Endothelial cell of umbilical vein (primary cell): ENCODE measurements at regions not wholly inside any gene's neighbourhood (a gene's known extent, or its start where the extent isn't known, plus 50 kb on each side); places are given as distances from the start of the nearest gene placed in this dataset.

Experiments
- BruUV-seq: library from RNA; stranded (reverse); fragments of 400-500 nt; replicated peaks from 2 replicates; lab custom pipeline; 2021; lab: Mats Ljungman, UMichigan
- CTCF ChIA-PET: fragments of 300-600, 350-600 bp; sonication (Branson Sonifier 250); formaldehyde crosslinking; loops from one replicate; lab custom pipeline; 2021; ENCODE audit warnings: antibody characterized with exemption, inconsistent platforms; lab: Charles Lee
- POLR2A ChIA-PET: fragments of 300-600, 350-600 bp; sonication (Branson Sonifier 250); formaldehyde crosslinking; loops from one replicate; lab custom pipeline; 2021; ENCODE audit warnings: antibody characterized with exemption, inconsistent platforms; lab: Charles Lee
- DNase-seq: peaks from one replicate; pipeline ENCODE4 v3.0.0-alpha.2; 2011; ENCODE audit warnings: low read depth, low spot score
- FAIRE-seq: peaks from 2 replicates; lab custom pipeline; 2011; peaks lifted over from hg19 to GRCh38; lab: Jason Lieb, UNC
- H2AFZ ChIP-seq: 2 replicates; pipeline ENCODE4 v1.6.0; 2012; ENCODE audit warnings: low read depth, low read length, control low read depth, inconsistent platforms
- H3K27ac ChIP-seq: 2 replicates; pipeline ENCODE4 v1.5.1; 2011; ENCODE audit warnings: low read depth, mild to moderate bottlenecking, control low read depth, low read length, moderate library complexity; ENCODE audit not compliant: insufficient read depth
- H3K27me3 ChIP-seq, 2 experiments: 2 replicates each; pipeline versions ENCODE4 v1.6.0 to v1.6.1; 2011; ENCODE audit warnings: low read length in 2 of 2, mixed read lengths in 1 of 2; ENCODE audit not compliant: control insufficient read depth in 2 of 2, insufficient read depth in 2 of 2
- H3K36me3 ChIP-seq, 2 experiments: 2 replicates in 1 of 2; 3 replicates in 1 of 2; pipeline ENCODE4 v1.5.1; 2011; ENCODE audit warnings: low read length in 2 of 2, mild to moderate bottlenecking in 1 of 2, moderate library complexity in 1 of 2; ENCODE audit not compliant: control insufficient read depth in 2 of 2, insufficient read depth in 2 of 2; ENCODE audit errors: extremely low read depth in 1 of 2
- H3K4me1 ChIP-seq: 3 replicates; pipeline ENCODE4 v1.5.1; 2011; ENCODE audit warnings: mild to moderate bottlenecking, low read length; ENCODE audit not compliant: control insufficient read depth, insufficient read depth; ENCODE audit errors: extremely low read depth
- H3K4me2 ChIP-seq: 2 replicates; pipeline ENCODE4 v1.6.1; 2011; ENCODE audit warnings: low read length, control low read depth, mixed read lengths; ENCODE audit not compliant: insufficient read depth
- H3K4me3 ChIP-seq, 3 experiments: fragments of 200-600 bp in 1 of 3; sonication (generic), shearing (Covaris generic) in 1 of 3; replicated peaks in 1 of 3; 2 replicates each; pipeline ENCODE4 v1.5.1; 2011 to 2016; ENCODE audit warnings: control low read depth in 3 of 3, low read length in 3 of 3, mild to moderate bottlenecking in 2 of 3, inconsistent platforms in 1 of 3, low read depth in 1 of 3, moderate library complexity in 1 of 3; ENCODE audit not compliant: insufficient read depth in 1 of 3
- H3K79me2 ChIP-seq: 2 replicates; pipeline ENCODE4 v1.6.0; 2012; ENCODE audit warnings: low read length, inconsistent platforms; ENCODE audit not compliant: control insufficient read depth, insufficient read depth
- H3K9ac ChIP-seq: replicated peaks from 2 replicates; pipeline ENCODE3; 2011; ENCODE audit warnings: low read length, control low read depth; ENCODE audit not compliant: insufficient read depth; ENCODE audit errors: extremely low read depth
- H3K9me1 ChIP-seq: replicated peaks from 3 replicates; pipeline ENCODE4 v1.6.0; 2011; ENCODE audit warnings: mild to moderate bottlenecking, low read length; ENCODE audit not compliant: control insufficient read depth, insufficient read depth; ENCODE audit errors: extremely low read depth
- H3K9me3 ChIP-seq: replicated peaks from 2 replicates; pipeline ENCODE4 v1.5.1; 2012; ENCODE audit warnings: low read length, inconsistent platforms; ENCODE audit not compliant: control insufficient read depth, insufficient read depth
- H4K20me1 ChIP-seq: replicated peaks from 2 replicates; pipeline ENCODE3; 2011; ENCODE audit warnings: mild to moderate bottlenecking, low read length; ENCODE audit not compliant: control insufficient read depth, insufficient read depth; ENCODE audit errors: extremely low read depth
- EZH2 ChIP-seq: IDR thresholded peaks from 2 replicates; pipeline ENCODE4 v1.6.1; 2012; ENCODE audit warnings: borderline replicate concordance, low read depth, mild to moderate bottlenecking, moderate library complexity, low read length, inconsistent platforms; ENCODE audit not compliant: severe bottlenecking
- FOS ChIP-seq: IDR thresholded peaks from 2 replicates; pipeline ENCODE4 v1.6.1; 2011; ENCODE audit warnings: mild to moderate bottlenecking, low read length, moderate library complexity, borderline replicate concordance; ENCODE audit not compliant: insufficient read depth
- GATA2 ChIP-seq: IDR thresholded peaks from 2 replicates; pipeline ENCODE4 v1.7.0; 2011; ENCODE audit warnings: low read depth, mild to moderate bottlenecking, moderate library complexity, mixed read lengths, low read length; ENCODE audit not compliant: insufficient read length, insufficient read depth
- JUN ChIP-seq: IDR thresholded peaks from 2 replicates; pipeline ENCODE4 v1.6.1; 2011; ENCODE audit warnings: borderline replicate concordance, low read depth; ENCODE audit not compliant: insufficient read length, insufficient read depth
- MYC ChIP-seq: IDR thresholded peaks from one replicate; pipeline ENCODE4 v1.6.1; 2011; ENCODE audit warnings: mild to moderate bottlenecking, low read depth, low read length
- POLR2A ChIP-seq: IDR thresholded peaks from 2 replicates; pipeline ENCODE4 v1.6.1; 2012; ENCODE audit warnings: low read depth, mild to moderate bottlenecking, control low read depth, low read length
- POLR2AphosphoS5 ChIP-seq: IDR thresholded peaks from 2 replicates; pipeline ENCODE4 v1.6.1; 2012; ENCODE audit warnings: low read depth, mild to moderate bottlenecking, control low read depth, low read length, moderate library complexity; ENCODE audit not compliant: insufficient read depth
- dilution Hi-C: fragments of 300-500 bp; cut with MboI; formaldehyde crosslinking; loops from one replicate; pipeline ENCODE4 v1.15.0; 2019; ENCODE audit warnings: low sequenced_read_pairs; ENCODE audit not compliant: extremely low pct_ligation_motif_present
- intact Hi-C: fragments of 100-400 bp; cut with micrococcal nuclease; formaldehyde crosslinking; loops from one replicate; pipeline ENCODE4 v1.10.0; 2022
- TF ChIP-seq, protein P1 (sequence below), 2 donors: IDR thresholded peaks; 1 replicate in 1 of 2; 2 replicates in 1 of 2; pipeline ENCODE4 v1.5.1; 2011; ENCODE audit warnings: low read length in 2 of 2, mild to moderate bottlenecking in 2 of 2, moderate library complexity in 2 of 2, control low read depth in 1 of 2, inconsistent platforms in 1 of 2, low read depth in 1 of 2; ENCODE audit not compliant: insufficient read depth in 1 of 2; ENCODE audit errors: extremely low read depth in 1 of 2
- TF ChIP-seq, protein P2 (sequence below): IDR thresholded peaks from 2 replicates; pipeline ENCODE4 v1.6.1; 2011; ENCODE audit not compliant: insufficient read depth, insufficient read length

DNA sequence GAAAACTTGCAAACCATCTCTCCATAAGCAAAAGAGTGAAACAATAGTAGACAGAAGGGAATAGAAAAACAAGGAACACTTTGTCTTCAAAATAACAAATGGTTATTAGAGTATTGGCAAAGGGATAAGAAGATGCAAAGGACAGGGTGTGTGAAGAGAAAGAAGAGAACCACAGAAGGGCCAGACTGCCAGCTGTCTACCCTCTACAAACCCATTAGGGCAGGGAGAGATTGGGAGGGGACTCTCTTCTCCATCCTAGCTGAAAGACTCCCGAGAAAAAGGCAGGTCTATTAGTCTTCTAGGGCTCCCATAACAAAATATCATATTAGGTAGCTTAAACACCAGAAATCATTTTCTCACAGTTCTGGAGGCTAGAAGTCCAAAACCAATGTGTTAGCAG, 292.8 kb downstream of the PTBP2 start:
- intact Hi-C loops = loop anchor here (2.0 kb wide), 1 partner anchor 34 kb away; no protein-coding TSS in a partner anchor
- no peaks in the 10 kb centered on the region for H4K20me1 ChIP-seq
- H3K9ac ChIP-seq = no peak overlapping the region
- no peak for FAIRE-seq
- H3K27me3 ChIP-seq = no peaks in the 10 kb centered on the region
- H3K9me3 ChIP-seq = no peaks in the 10 kb centered on the region
- no TSS peak for BruUV-seq
- H2AFZ ChIP-seq = no peak overlapping the region
- peaks cover 17% of the 10 kb centered on the region for H3K4me1 ChIP-seq
- dilution Hi-C loops = no loop called here
- no peak for DNase-seq
- ChIA-PET CTCF (interaction anchor here (1.9 kb wide), 1 partner anchor 36 kb away, joined by 8 read pairs; no protein-coding TSS in a partner anchor), POLR2A (no interaction called here)
- no peaks in the 10 kb centered on the region for H3K36me3 ChIP-seq
- no peak overlapping the region for H3K4me3 ChIP-seq
- TF ChIP-seq POLR2A (no peak), EZH2 (no peak), FOS (no peak), POLR2AphosphoS5 (no peak), JUN (no peak), MYC (no peak), GATA2 (no peak)
- TF ChIP-seq, protein P1, sequence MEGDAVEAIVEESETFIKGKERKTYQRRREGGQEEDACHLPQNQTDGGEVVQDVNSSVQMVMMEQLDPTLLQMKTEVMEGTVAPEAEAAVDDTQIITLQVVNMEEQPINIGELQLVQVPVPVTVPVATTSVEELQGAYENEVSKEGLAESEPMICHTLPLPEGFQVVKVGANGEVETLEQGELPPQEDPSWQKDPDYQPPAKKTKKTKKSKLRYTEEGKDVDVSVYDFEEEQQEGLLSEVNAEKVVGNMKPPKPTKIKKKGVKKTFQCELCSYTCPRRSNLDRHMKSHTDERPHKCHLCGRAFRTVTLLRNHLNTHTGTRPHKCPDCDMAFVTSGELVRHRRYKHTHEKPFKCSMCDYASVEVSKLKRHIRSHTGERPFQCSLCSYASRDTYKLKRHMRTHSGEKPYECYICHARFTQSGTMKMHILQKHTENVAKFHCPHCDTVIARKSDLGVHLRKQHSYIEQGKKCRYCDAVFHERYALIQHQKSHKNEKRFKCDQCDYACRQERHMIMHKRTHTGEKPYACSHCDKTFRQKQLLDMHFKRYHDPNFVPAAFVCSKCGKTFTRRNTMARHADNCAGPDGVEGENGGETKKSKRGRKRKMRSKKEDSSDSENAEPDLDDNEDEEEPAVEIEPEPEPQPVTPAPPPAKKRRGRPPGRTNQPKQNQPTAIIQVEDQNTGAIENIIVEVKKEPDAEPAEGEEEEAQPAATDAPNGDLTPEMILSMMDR (IDR thresholded peaks at IDR 0.05; ENCODE audit: extremely low read depth in 1 of 2, insufficient read depth in 1 of 2, low read depth in 1 of 2, low read length in 2 of 2) = no peak
- TF ChIP-seq, protein P2, sequence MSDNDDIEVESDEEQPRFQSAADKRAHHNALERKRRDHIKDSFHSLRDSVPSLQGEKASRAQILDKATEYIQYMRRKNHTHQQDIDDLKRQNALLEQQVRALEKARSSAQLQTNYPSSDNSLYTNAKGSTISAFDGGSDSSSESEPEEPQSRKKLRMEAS = no peak
- no peaks in the 10 kb centered on the region for H3K79me2 ChIP-seq
- H3K9me1 ChIP-seq = no peaks in the 10 kb centered on the region
- peak overlapping the region; percentile 39 for H3K4me2 ChIP-seq
- peak overlapping the region; percentile 41 for H3K27ac ChIP-seq
